ENCODE measurements at regions not wholly inside any gene's neighbourhood (a gene's known extent, or its start where the extent isn't known, plus 50 kb on each side); places are given as distances from the start of the nearest gene placed in this dataset.
A peak's percentile ranks its signal among the peaks of the same experiment; 100 is the strongest.

- DNase-seq = no peak
These were observed 158.1 kb downstream of the TBXT start for GRCh38 chr6:166009385-166010031.

DNA sequence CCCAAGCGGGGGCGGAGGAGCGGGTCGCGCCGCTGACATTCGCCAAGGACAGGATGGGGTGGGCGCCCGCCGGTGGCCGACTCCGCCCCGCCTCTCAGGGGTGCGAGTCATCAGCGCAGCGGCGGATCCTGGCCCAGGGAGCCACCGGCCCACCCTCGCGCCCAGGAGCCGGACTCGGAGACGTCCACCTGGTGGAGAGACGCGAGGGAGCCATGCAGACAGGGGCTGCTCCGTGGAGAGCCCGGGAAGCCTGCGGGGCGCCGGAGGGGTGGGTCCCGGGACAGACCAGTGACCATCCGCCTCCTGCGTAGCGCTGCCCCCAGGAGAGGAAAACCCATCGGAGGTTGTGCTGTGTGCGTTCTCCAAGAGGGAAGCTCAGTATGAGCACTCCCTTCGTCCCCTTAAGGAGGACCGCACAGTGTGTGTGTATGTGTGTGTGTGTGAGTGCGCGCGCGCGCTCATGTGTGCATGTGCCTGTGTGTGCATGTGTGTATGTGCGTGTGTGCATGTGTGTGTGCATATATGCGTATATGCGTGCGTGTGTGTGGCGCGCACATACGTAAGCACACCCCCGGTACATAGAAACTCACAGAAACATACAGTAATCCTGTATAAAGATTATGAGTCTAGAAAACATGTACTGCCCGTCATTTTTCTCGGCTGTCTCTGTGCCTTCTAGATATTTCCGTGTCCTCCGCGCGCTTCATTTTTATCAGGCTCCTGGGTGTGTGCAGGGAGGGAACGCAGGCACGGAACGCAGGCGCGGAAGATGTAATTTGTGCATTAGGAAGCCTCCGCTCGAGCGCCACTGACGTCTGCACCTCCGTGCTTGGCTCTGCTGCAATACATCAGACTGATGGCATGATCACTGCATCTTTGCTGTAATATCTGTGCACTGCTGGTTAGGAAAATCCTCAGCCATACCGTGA is 158.9 kb downstream of the TBXT start:
- DNase-seq = no peak

GRCh38 chr6:166007349-166008263 is 160.0 kb downstream of the TBXT start:
- no peak for DNase-seq

GRCh38 chr6:166006900-166007301 is 160.8 kb downstream of the TBXT start:
- DNase-seq = no peak

GRCh38 chr6:166005944-166006899 is 161.4 kb downstream of the TBXT start:
- DNase-seq = no peak

DNA sequence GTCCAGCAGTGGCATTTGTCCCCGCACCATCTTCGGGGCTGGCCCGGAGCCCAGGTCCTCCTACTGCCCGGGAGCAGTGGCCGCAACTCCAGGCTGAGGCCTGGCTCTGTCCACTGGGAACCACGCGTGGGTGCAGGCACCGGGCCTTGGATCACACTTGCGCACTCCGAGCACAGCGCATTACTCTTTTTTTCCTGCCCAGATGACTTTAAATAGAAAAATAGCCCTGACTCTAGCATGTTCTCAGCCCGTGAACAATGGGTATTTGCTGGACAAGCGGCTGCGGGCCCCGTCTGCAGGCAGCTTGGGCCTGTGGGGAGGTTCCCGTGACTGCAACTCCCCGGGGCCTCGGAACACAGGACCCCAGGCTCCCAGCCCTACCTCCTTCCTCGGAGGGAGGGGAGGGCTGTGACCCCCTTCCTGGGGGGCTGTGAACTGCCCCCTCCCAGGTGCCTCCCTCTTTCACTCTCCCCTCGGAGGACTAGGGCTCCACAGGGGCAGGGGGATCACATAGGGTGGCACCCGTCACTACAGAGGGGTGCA is 162.2 kb downstream of the TBXT start:
- no peak for DNase-seq

DNA sequence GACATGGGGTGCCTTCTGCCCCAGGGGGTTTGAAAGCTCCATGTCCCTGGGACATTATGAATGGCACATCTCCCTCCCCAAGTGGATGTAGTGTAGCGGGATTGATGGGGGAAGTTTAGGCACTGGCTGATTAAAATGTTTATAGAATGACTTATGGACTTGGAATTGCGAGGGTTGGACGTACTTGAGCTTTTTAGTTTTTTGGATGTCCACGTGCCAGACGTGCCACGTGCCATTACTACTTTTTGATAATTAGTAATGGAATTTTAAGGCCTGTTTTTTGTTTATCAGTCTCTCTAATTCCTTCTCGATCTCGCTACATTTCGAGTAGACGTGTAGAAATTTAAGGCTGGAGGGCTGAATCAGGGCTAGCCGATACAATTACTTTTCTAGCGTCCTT is 162.8 kb downstream of the TBXT start:
- no peak for DNase-seq

GRCh38 chr6:166004471-166004870 is 163.2 kb downstream of the TBXT start:
- DNase-seq = no peak

DNA sequence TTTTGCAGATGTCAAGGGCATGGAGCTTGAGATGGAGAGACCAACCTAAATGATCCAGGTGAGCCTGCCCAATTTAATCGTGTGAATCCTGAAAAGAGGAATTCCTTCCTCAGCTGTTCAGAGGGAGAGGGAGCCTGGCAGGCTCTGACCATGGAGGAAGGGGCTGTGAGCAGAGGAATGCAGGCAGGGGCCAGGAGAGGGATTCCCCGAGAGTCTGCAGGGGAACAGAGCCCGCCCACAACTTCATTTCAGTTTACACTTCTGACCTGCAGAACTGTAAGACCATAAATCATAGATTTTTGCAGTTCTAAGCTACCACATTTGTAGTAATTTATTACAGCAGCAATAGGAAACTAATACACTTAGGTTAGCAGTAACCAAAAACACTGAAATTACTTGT is 164.1 kb downstream of the TBXT start:
- no peak for DNase-seq

DNA sequence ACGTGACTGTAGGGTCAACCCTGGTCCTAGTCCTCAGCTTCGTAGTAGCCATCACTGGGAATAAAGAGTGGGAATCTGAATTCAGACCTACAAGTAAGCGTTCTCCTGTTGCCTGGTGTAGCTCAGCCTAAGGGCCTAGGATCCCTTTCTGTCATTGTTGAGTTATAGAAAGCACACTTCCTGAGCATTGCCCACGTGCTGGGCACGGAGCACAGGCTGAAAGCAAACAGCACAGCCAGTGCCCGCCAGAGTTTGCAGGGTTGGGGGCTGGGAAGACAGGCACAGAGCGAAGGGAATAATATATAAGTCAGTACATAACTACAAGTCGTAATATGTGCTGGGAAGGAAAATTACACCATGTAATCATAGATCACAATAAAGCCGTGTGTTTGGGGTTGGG is 166.3 kb downstream of the TBXT start:
- DNase-seq = no peak

DNA sequence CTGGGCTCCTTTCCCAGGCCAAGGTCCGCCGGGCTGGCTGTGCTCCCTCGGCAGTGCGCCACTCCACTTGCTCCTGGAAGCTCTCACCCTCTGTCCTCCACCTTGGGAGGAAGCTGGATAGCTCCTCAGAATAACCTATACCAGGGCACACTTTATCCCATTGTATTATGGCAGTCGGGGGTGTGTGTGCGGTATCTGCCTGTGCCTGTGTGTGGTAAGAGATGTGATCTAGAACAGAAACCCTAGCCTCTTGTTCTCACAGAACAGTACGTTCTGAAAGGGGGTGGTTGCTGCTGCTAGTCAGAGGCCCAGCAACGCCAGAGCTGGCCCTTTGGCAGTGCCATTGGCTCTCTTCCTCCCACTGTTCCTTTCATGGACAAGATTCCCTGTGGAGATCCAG is 168.4 kb downstream of the TBXT start:
- no peak for DNase-seq

- DNase-seq = no peak
These were observed 169.6 kb downstream of the TBXT start for GRCh38 chr6:165998072-165998471.

GRCh38 chr6:165991341-165991740 is 176.3 kb downstream of the TBXT start:
- no peak for DNase-seq

- no peak for DNase-seq
These were observed 177.4 kb downstream of the TBXT start for GRCh38 chr6:165990216-165990615.

DNA sequence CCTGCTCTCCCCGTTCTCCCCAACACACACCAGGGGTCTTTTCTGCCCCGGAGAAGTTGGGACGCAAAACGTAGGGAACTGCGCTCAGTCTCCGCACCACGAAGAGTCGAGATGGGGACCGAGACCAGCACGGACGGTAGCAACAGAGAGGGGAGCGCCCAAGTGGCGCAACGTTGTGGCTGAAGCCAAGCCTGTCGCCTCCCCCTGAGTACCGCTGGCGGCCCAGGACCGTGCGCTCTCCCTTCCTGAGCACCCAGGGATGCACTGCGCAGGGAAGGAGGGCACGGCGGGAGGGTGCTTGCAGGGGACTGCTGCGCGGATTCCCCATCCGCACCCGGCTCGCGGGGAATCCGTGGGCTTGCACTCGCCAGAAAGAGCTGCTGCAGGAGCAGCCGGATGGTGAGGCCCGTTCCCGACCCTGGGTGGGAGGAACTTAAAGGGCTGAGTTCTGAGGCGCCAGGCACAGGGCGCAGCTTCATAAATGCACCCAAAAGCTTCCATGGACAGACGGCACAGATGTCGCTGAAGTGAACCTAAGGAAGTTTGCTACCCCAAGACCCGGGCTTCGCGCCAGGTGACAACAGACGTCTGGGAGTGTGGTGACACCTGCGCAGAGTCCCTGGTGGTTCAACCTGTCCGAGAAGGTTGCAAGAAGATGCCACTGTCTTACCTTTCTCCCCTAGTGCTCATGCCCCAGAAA is 178.7 kb downstream of the TBXT start:
- no peak for DNase-seq

DNA sequence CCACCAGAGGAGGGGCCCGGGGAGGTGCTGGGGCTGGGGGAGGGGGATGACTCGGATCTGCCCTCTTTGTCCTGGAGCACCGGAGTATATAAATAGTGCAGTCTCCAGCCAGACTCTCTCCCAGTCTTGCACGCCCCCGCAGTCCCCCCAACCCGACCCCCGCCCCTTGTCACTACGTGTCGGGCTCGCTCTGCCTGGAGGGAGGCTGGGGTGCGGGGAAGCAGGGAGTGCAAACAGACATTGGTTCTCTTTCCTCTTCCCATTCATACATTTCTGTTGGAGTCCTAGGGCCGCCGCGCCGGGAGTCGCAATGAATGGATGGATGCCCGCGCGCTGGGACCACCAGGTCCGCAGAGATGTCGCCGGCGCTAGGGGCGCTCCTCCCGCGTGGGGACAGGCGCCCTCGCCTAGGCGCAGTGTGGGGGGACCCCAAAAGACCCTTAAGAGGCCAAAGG is 179.3 kb downstream of the TBXT start:
- no peak for DNase-seq

GRCh38 chr6:165987483-165988301 is 180.0 kb downstream of the TBXT start:
- DNase-seq = peak; percentile 23

DNA sequence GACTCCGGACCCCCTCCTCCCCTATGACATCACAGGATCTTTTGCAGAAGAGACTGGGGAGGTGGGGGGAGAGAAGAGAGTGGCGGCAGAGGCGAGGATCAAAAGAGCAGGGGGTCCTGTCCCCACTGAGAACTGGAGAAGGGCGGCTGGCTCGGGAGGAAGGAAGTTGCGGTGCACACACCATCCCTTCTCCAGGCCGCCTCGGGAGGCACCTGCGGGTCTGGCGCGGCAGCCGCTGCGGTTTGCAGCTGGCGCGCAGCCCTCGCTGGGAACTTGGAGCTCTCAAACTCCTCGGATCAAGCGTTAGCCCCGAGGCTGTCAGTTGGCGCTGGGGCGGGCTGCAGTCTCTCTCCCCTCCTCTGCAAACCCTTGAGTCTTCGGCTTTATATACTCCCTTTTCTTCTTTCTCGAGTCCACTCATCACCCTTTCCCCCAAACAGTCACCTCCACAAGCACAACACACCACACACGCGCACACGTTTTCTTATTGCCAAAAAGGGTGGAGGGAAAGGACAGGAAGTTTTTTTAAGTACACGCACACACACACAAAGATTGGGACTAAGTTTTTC is 180.7 kb downstream of the TBXT start:
- no peak for DNase-seq

GRCh38 chr6:165986311-165986913 is 181.2 kb downstream of the TBXT start:
- DNase-seq = no peak

All from dermis blood vessel endothelial cell (primary cell).